ENCODE measurements at regions not wholly inside any gene's neighbourhood (a gene's known extent, or its start where the extent isn't known, plus 50 kb on each side); places are given as distances from the start of the nearest gene placed in this dataset.
A peak's percentile ranks its signal among the peaks of the same experiment; 100 is the strongest.

- Mint-ChIP-seq H3K4me3 (no peak overlapping the region), H3K27me3 (peaks cover 10% of the 10 kb centered on the region), H3K9me3 (no peaks in the 10 kb centered on the region), H3K4me1 (ENCODE audit: low read depth) (peaks cover 41% of the 10 kb centered on the region), H3K36me3 (ENCODE audit: low read depth) (no peaks in the 10 kb centered on the region), H3K27ac (no peak overlapping the region)
Observed at GRCh38 chr6:87922947-87923330, 124.7 kb upstream of the SPACA1 start.

- Mint-ChIP-seq H3K4me3 (no peak overlapping the region), H3K27me3 (peaks cover 10% of the 10 kb centered on the region), H3K27ac (peak overlapping the region; percentile 74), H3K9me3 (no peaks in the 10 kb centered on the region), H3K36me3 (ENCODE audit: low read depth) (no peaks in the 10 kb centered on the region), H3K4me1 (ENCODE audit: low read depth) (peaks cover 41% of the 10 kb centered on the region)
Observed at GRCh38 chr6:87922196-87922946, 125.3 kb upstream of the SPACA1 start.

- no peak overlapping the region for H3K4me3 Mint-ChIP-seq
- H3K27me3 Mint-ChIP-seq: peaks cover 10% of the 10 kb centered on the region
- H3K9me3 Mint-ChIP-seq: no peaks in the 10 kb centered on the region
- H3K4me1 Mint-ChIP-seq (ENCODE audit: low read depth): peaks cover 40% of the 10 kb centered on the region
- no peak overlapping the region for H3K27ac Mint-ChIP-seq
- H3K36me3 Mint-ChIP-seq (ENCODE audit: low read depth): no peaks in the 10 kb centered on the region
Observed at GRCh38 chr6:87921034-87921433, 126.6 kb upstream of the SPACA1 start.

GRCh38 chr6:87920245-87920644 lies 127.4 kb upstream of the SPACA1 start:
- peaks cover 10% of the 10 kb centered on the region for H3K27me3 Mint-ChIP-seq
- no peak overlapping the region for H3K27ac Mint-ChIP-seq
- no peak overlapping the region for H3K4me3 Mint-ChIP-seq
- no peaks in the 10 kb centered on the region for H3K36me3 Mint-ChIP-seq (ENCODE audit: low read depth)
- peaks cover 32% of the 10 kb centered on the region for H3K4me1 Mint-ChIP-seq (ENCODE audit: low read depth)
- H3K9me3 Mint-ChIP-seq: no peaks in the 10 kb centered on the region

GRCh38 chr6:87919416-87919815 lies 128.2 kb upstream of the SPACA1 start:
- no peaks in the 10 kb centered on the region for H3K9me3 Mint-ChIP-seq
- H3K36me3 Mint-ChIP-seq (ENCODE audit: low read depth): no peaks in the 10 kb centered on the region
- no peak overlapping the region for H3K27ac Mint-ChIP-seq

GRCh38 chr6:87919001-87919400 lies 128.6 kb upstream of the SPACA1 start:
- Mint-ChIP-seq H3K27ac (no peak overlapping the region), H3K4me3 (no peak overlapping the region)

More at GRCh38 chr6:87919416-87919815, 128.2 kb upstream of the SPACA1 start:
- Mint-ChIP-seq H3K27me3 (peaks cover 10% of the 10 kb centered on the region), H3K4me3 (no peak overlapping the region), H3K4me1 (ENCODE audit: low read depth) (peaks cover 27% of the 10 kb centered on the region)

GRCh38 chr6:87918461-87918941 lies 129.1 kb upstream of the SPACA1 start:
- Mint-ChIP-seq H3K27me3 (peaks cover 10% of the 10 kb centered on the region), H3K9me3 (no peaks in the 10 kb centered on the region), H3K4me3 (no peak overlapping the region)

More at GRCh38 chr6:87919001-87919400, 128.6 kb upstream of the SPACA1 start:
- peaks cover 10% of the 10 kb centered on the region for H3K27me3 Mint-ChIP-seq
- no peaks in the 10 kb centered on the region for H3K36me3 Mint-ChIP-seq (ENCODE audit: low read depth)
- no peaks in the 10 kb centered on the region for H3K9me3 Mint-ChIP-seq
- H3K4me1 Mint-ChIP-seq (ENCODE audit: low read depth): peaks cover 25% of the 10 kb centered on the region

GRCh38 chr6:87917886-87918285 lies 129.8 kb upstream of the SPACA1 start:
- Mint-ChIP-seq H3K36me3 (ENCODE audit: low read depth) (no peaks in the 10 kb centered on the region), H3K4me1 (ENCODE audit: low read depth) (peaks cover 26% of the 10 kb centered on the region), H3K27ac (no peak overlapping the region), H3K4me3 (no peak overlapping the region), H3K9me3 (no peaks in the 10 kb centered on the region), H3K27me3 (peaks cover 13% of the 10 kb centered on the region)

More at GRCh38 chr6:87918461-87918941, 129.1 kb upstream of the SPACA1 start:
- no peaks in the 10 kb centered on the region for H3K36me3 Mint-ChIP-seq (ENCODE audit: low read depth)
- no peak overlapping the region for H3K27ac Mint-ChIP-seq
- H3K4me1 Mint-ChIP-seq (ENCODE audit: low read depth): peaks cover 26% of the 10 kb centered on the region

- no peak overlapping the region for H3K4me3 Mint-ChIP-seq
- H3K4me1 Mint-ChIP-seq (ENCODE audit: low read depth): peaks cover 21% of the 10 kb centered on the region
- H3K36me3 Mint-ChIP-seq (ENCODE audit: low read depth): no peaks in the 10 kb centered on the region
- no peak overlapping the region for H3K27ac Mint-ChIP-seq
- no peaks in the 10 kb centered on the region for H3K9me3 Mint-ChIP-seq
- peaks cover 20% of the 10 kb centered on the region for H3K27me3 Mint-ChIP-seq
Observed at GRCh38 chr6:87916446-87916845, 131.2 kb upstream of the SPACA1 start.

- Mint-ChIP-seq H3K4me3 (no peak overlapping the region), H3K36me3 (ENCODE audit: low read depth) (no peaks in the 10 kb centered on the region)
Observed at GRCh38 chr6:87914637-87915395, 132.8 kb upstream of the SPACA1 start.

GRCh38 chr6:87913974-87914373 lies 133.7 kb upstream of the SPACA1 start:
- Mint-ChIP-seq H3K9me3 (peaks cover 8% of the 10 kb centered on the region), H3K27ac (no peak overlapping the region), H3K27me3 (peaks cover 17% of the 10 kb centered on the region), H3K4me3 (no peak overlapping the region), H3K36me3 (ENCODE audit: low read depth) (no peaks in the 10 kb centered on the region), H3K4me1 (ENCODE audit: low read depth) (peaks cover 32% of the 10 kb centered on the region)

More at GRCh38 chr6:87914637-87915395, 132.8 kb upstream of the SPACA1 start:
- H3K4me1 Mint-ChIP-seq (ENCODE audit: low read depth): peaks cover 26% of the 10 kb centered on the region
- H3K27me3 Mint-ChIP-seq: peaks cover 21% of the 10 kb centered on the region
- H3K27ac Mint-ChIP-seq: no peak overlapping the region
- peaks cover 8% of the 10 kb centered on the region for H3K9me3 Mint-ChIP-seq

- H3K27me3 Mint-ChIP-seq: peaks cover 17% of the 10 kb centered on the region
- H3K4me1 Mint-ChIP-seq (ENCODE audit: low read depth): peaks cover 46% of the 10 kb centered on the region
- H3K4me3 Mint-ChIP-seq: no peak overlapping the region
- peaks cover 8% of the 10 kb centered on the region for H3K9me3 Mint-ChIP-seq
- no peaks in the 10 kb centered on the region for H3K36me3 Mint-ChIP-seq (ENCODE audit: low read depth)
- no peak overlapping the region for H3K27ac Mint-ChIP-seq
Observed at GRCh38 chr6:87912102-87912501, 135.5 kb upstream of the SPACA1 start.

- peaks cover 55% of the 10 kb centered on the region for H3K4me1 Mint-ChIP-seq (ENCODE audit: low read depth)
- H3K36me3 Mint-ChIP-seq (ENCODE audit: low read depth): no peaks in the 10 kb centered on the region
- peak overlapping the region; percentile 63 for H3K27ac Mint-ChIP-seq
- H3K4me3 Mint-ChIP-seq: no peak overlapping the region
- peaks cover 8% of the 10 kb centered on the region for H3K9me3 Mint-ChIP-seq
- peaks cover 21% of the 10 kb centered on the region for H3K27me3 Mint-ChIP-seq
Observed at GRCh38 chr6:87909849-87910248, 137.8 kb upstream of the SPACA1 start.

GRCh38 chr6:87908978-87909811 lies 138.4 kb upstream of the SPACA1 start:
- Mint-ChIP-seq H3K9me3 (peaks cover 8% of the 10 kb centered on the region), H3K27ac (peak overlapping the region; percentile 63), H3K27me3 (peaks cover 21% of the 10 kb centered on the region), H3K4me3 (peak overlapping the region; percentile 41), H3K36me3 (ENCODE audit: low read depth) (no peaks in the 10 kb centered on the region), H3K4me1 (ENCODE audit: low read depth) (peaks cover 55% of the 10 kb centered on the region)
